ENCODE measurements at regions not wholly inside any gene's neighbourhood (a gene's known extent, or its start where the extent isn't known, plus 50 kb on each side); places are given as distances from the start of the nearest gene placed in this dataset.

GRCh38 chrX:43556207-43556606 is 99.9 kb upstream of the MAOA start:
- TF ChIP-seq CTCF (IDR thresholded peaks at IDR 0.05): no peak
- TF ChIP-seq EZH2 (IDR thresholded peaks at IDR 0.05; ENCODE audit: borderline replicate concordance, insufficient read depth, low read depth, low read length, poor library complexity, severe bottlenecking): no peak

Measured in B cell (primary cell).